Cardiac muscle cell (in vitro differentiated cells and primary cell): ENCODE measurements at regions not wholly inside any gene's neighbourhood (a gene's known extent, or its start where the extent isn't known, plus 50 kb on each side); places are given as distances from the start of the nearest gene placed in this dataset.

Experiments used
- DNase-seq, 2 donors: peaks; one replicate each; pipeline versions ENCODE4 v3.0.0 to v3.0.0-alpha.2; 2010 to 2017; ENCODE audit warnings: low read depth in 1 of 2, low spot score in 1 of 2
- H3K27ac ChIP-seq: fragments of 200-600 bp; sonication (generic); 2 replicates; pipeline ENCODE4 v1.5.1; 2016
- H3K27me3 ChIP-seq: fragments of 200-600 bp; sonication (generic); 2 replicates; pipeline ENCODE4 v1.6.0; 2016; ENCODE audit warnings: control low read depth
- H3K36me3 ChIP-seq: fragments of 200-600 bp; sonication (generic); 2 replicates; pipeline ENCODE4 v1.5.1; 2016; ENCODE audit warnings: control low read depth
- H3K4me1 ChIP-seq: fragments of 200-600 bp; sonication (generic); 2 replicates; pipeline ENCODE4 v1.8.1; 2017; ENCODE audit warnings: low read depth, mild to moderate bottlenecking, mixed run types
- H3K4me3 ChIP-seq: fragments of 200-600 bp; sonication (generic); 2 replicates; pipeline ENCODE4 v1.5.1; 2016; ENCODE audit warnings: mild to moderate bottlenecking
- H3K9me3 ChIP-seq: fragments of 200-600 bp; sonication (generic); 2 replicates; pipeline ENCODE4 v1.5.1; 2017; ENCODE audit warnings: low read depth, mild to moderate bottlenecking, control low read depth
- CTCF ChIP-seq: IDR thresholded peaks from 2 replicates; pipeline ENCODE4 v1.5.1; 2012; ENCODE audit warnings: low read depth, mild to moderate bottlenecking, low read length

DNA sequence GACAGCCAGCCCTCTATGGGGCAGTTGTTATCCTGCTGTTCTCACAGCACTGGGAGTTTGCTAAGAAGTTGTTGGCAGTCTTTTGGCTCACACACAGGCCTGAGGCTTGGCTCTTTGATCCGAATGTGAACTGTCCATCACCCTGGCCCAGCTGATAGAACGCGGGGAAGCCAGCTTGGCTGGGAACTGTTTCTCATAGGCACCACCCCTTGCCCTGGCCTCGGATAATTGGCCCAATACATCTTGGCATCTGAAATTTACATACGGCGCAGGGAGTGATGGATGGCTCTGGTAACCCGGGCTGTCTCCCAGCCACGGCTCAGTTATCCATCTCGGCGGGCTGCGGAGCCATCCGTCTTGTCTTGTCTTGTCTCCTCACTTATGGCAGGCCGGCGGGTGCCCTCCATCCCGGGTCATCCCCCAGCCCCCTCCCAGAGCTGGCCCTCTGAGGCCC, 164.1 kb downstream of the PHETA1 start:
- no peaks in the 10 kb centered on the region for H3K36me3 ChIP-seq
- no peak for DNase-seq
- H3K4me3 ChIP-seq = no peak overlapping the region
- TF ChIP-seq CTCF = no peak
- no peaks in the 10 kb centered on the region for H3K4me1 ChIP-seq
- no peak overlapping the region for H3K27ac ChIP-seq
- H3K27me3 ChIP-seq = no peaks in the 10 kb centered on the region
- H3K9me3 ChIP-seq = no peaks in the 10 kb centered on the region

DNA sequence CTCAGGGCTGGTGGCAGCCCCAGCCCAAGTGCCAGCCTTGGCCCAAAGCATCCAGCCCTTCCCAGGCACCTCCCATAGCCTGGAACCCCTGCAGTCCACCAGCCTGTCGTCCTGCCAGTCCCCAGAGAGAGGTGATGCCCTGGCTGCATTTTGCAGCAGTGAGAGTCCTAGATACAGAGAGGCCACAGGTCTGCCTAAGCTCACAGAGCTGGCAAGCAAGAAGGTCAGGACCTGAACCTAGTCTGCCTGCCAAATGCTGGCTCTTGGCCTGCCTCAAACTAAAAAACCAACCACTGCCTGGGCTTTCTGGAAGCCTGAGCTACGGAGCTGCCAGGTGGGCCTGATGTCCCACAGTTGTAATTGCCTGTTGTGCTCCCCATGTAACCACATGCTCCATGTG, 164.9 kb downstream of the PHETA1 start:
- Histone ChIP-seq H3K27me3 (no peaks in the 10 kb centered on the region), H3K27ac (no peak overlapping the region), H3K4me3 (no peak overlapping the region), H3K4me1 (no peaks in the 10 kb centered on the region), H3K9me3 (no peaks in the 10 kb centered on the region), H3K36me3 (no peaks in the 10 kb centered on the region)
- no peak for TF ChIP-seq CTCF
- no peak for DNase-seq

DNA sequence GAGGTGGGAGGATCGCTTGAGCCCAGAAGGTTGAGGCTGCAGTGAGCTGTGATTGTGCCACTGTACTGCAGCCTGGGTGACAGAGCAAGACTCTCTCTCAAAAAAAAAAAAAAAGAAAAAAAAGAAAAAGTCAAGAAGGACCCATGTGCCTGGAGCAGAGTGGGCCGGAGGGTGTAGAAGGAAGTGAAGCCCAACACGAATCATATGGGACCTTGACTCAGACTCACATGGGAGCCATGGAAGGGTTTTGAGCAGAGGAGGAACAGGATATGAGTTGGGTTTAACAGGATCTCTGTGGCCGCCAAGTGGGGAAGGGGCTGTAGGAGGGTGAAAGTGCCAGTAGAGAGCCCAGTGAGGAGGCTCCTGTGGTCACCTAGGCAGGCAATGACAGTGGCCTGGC, 165.4 kb downstream of the PHETA1 start:
- Histone ChIP-seq H3K9me3 (no peaks in the 10 kb centered on the region), H3K27me3 (no peaks in the 10 kb centered on the region), H3K4me3 (no peak overlapping the region), H3K36me3 (no peaks in the 10 kb centered on the region), H3K27ac (no peak overlapping the region), H3K4me1 (no peaks in the 10 kb centered on the region)
- no peak for DNase-seq
- TF ChIP-seq CTCF = no peak

DNA sequence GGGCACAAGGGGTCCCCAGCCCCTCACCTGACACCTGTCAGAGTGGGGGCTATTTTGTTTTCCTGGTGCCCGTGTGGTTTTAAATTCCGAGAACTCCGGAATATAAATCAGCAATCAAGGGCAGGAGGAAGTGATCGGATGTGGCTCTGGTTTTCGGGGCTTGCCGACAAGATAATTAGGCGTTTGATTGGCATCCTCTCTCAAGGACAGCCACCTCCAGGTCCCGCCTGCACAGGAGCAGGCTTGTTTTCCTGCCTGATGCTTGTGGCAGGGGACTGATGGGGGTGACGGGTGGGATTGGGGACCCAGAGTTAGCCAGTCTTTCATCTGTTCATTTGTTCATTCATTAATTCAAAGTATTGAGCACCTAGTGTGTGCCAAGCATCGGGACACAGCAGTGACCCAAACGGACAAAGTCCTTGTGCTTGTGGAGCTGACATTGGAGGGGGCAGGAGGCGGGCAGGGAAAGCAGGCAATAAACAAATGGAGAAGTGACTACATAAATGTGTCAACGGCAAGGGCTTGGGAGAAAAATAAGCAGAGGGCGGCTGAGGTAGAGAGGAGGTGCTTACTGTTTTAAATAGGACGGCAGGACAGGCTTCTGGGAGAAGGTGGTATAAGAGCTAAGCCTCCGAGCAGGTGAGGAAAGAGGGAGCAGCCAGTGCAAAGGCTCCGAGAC, 166.5 kb downstream of the PHETA1 start:
- TF ChIP-seq CTCF = no peak
- DNase-seq = no peak
- Histone ChIP-seq H3K36me3 (no peaks in the 10 kb centered on the region), H3K9me3 (no peaks in the 10 kb centered on the region), H3K4me1 (no peaks in the 10 kb centered on the region), H3K27ac (no peak overlapping the region), H3K4me3 (no peak overlapping the region), H3K27me3 (no peaks in the 10 kb centered on the region)

DNA sequence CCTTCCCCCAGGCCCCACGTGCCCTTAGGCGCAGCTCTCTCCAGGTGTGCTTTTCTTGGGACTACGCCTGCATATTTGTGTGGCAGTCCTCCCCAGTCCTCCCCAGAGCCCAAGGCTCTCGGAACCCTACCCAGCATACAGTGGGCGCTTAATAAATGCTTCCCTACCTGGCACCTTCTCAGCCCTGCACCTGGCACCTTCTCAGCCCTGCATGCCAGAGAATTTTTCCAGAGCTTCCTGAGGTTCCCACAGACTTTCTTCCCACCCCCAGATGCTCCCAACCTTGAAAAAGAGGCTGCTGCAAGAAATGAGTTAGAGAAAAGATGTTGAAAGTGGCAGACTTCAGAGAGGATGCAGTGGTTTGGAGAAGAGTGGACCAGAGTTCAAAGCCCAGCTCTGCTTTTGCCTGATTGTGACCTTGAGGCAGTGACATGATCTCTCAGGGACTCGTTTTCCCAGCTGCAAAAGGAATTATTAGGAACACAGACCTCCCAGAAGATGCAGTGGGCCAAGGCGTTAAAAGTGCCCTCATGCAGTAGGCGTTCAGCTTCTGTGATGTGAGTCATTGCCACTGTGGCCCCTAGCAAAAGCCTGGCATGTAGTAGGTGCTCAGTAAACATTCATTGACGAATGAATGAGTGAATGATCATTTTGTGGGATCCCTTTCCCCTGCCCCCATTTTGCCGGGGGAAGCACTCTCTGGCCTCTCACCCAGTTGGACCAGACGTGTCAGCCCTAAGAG, 167.2 kb downstream of the PHETA1 start:
- Histone ChIP-seq H3K27me3 (no peaks in the 10 kb centered on the region), H3K4me1 (no peaks in the 10 kb centered on the region), H3K4me3 (no peak overlapping the region), H3K27ac (no peak overlapping the region), H3K36me3 (no peaks in the 10 kb centered on the region), H3K9me3 (no peaks in the 10 kb centered on the region)
- TF ChIP-seq CTCF = no peak
- no peak for DNase-seq
